Smooth muscle cell (in vitro differentiated cells): ENCODE measurements at regions not wholly inside any gene's neighbourhood (a gene's known extent, or its start where the extent isn't known, plus 50 kb on each side); places are given as distances from the start of the nearest gene placed in this dataset.

ENCODE experiments used
- DNase-seq: peaks from one replicate; lab custom pipeline; 2025; ENCODE audit not compliant: unreplicated experiment; lab: John Stamatoyannopoulos, UW
- H2AFZ ChIP-seq: fragments of 200-600 bp; sonication (generic); 2 replicates; pipeline ENCODE4 v1.6.0; 2016; ENCODE audit warnings: antibody characterized with exemption, low read depth, mild to moderate bottlenecking
- H3F3A ChIP-seq: fragments of 200-600 bp; sonication (generic); 2 replicates; pipeline ENCODE4 v1.6.0; 2017; ENCODE audit warnings: antibody characterized with exemption, low read depth
- H3K27ac ChIP-seq: fragments of 200-600 bp; sonication (generic); 2 replicates; pipeline ENCODE4 v1.5.1; 2016; ENCODE audit warnings: low read depth, mild to moderate bottlenecking
- H3K27me3 ChIP-seq: fragments of 200-600 bp; sonication (generic); 2 replicates; pipeline ENCODE4 v1.6.1; 2016; ENCODE audit warnings: low read depth, mild to moderate bottlenecking
- H3K36me3 ChIP-seq: fragments of 200-600 bp; sonication (generic); 2 replicates; pipeline ENCODE4 v1.5.1; 2016; ENCODE audit warnings: low read depth
- H3K4me1 ChIP-seq: fragments of 200-600 bp; sonication (generic); 2 replicates; pipeline ENCODE4 v1.5.1; 2016; ENCODE audit warnings: low read depth
- H3K4me2 ChIP-seq: fragments of 200-600 bp; sonication (generic); 2 replicates; pipeline ENCODE4 v1.6.0; 2016; ENCODE audit warnings: mild to moderate bottlenecking
- H3K4me3 ChIP-seq: fragments of 200-600 bp; sonication (generic); 2 replicates; pipeline ENCODE4 v1.5.1; 2016; ENCODE audit warnings: mild to moderate bottlenecking
- H3K79me2 ChIP-seq: fragments of 200-600 bp; sonication (generic); 2 replicates; pipeline ENCODE4 v1.6.0; 2016; ENCODE audit warnings: low read depth, mild to moderate bottlenecking
- H3K9ac ChIP-seq: fragments of 200-600 bp; sonication (generic); 2 replicates; pipeline ENCODE4 v1.6.0; 2016; ENCODE audit warnings: low read depth
- H3K9me3 ChIP-seq: fragments of 200-600 bp; sonication (generic); replicated peaks from 2 replicates; pipeline ENCODE4 v1.5.1; 2016; ENCODE audit warnings: low read depth
- H4K20me1 ChIP-seq: fragments of 200-600 bp; sonication (generic); 2 replicates; pipeline ENCODE4 v1.6.0; 2016; ENCODE audit warnings: low read depth
- CTCF ChIP-seq: fragments of 200-600 bp; sonication (generic); IDR thresholded peaks from 2 replicates; pipeline ENCODE4 v1.5.1; 2017; ENCODE audit warnings: borderline replicate concordance, mild to moderate bottlenecking, antibody characterized with exemption; ENCODE audit not compliant: insufficient read depth, poor library complexity, severe bottlenecking
- WGBS: methylation state at CpG from one replicate; pipeline ENCODE4 v1.1.7; 2016; ENCODE audit warnings: low lambda C conversion rate; 5-methylcytosine and 5-hydroxymethylcytosine counted together

DNA sequence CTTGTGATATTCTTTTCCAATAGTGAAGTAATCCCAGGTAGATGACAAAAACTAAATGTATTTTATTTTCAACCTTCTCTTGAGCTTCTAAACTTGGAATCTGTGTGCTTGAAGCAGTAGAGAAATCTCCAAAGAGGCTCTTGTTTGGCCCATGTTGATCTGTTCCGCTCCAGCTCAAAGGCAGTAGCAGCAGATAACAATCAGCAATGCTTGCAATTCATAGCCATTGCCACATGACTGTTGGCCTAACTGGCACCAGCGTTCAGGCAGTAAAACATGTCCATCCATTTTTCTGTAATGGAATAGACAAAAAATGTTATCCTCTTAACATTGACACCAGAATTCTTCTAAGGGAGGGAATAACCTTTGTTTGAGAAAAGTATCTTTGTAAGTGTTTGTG lies 270.7 kb upstream of the MSX2 start:
- DNase-seq, result no peak
- Histone ChIP-seq H3K9me3 (peaks cover 6% of the 10 kb centered on the region), H3K27me3 (no peaks in the 10 kb centered on the region), H3K4me1 (peaks cover 5% of the 10 kb centered on the region), H3K9ac (no peak overlapping the region), H3K4me3 (no peak overlapping the region), H2AFZ (no peak overlapping the region), H3F3A (no peaks in the 10 kb centered on the region), H3K36me3 (no peaks in the 10 kb centered on the region), H4K20me1 (no peaks in the 10 kb centered on the region), H3K79me2 (no peaks in the 10 kb centered on the region), H3K4me2 (no peak overlapping the region), H3K27ac (no peak overlapping the region)
- WGBS, result 59% methylated on average over 2 of the region's 2 CpGs
- no peak for TF ChIP-seq CTCF

DNA sequence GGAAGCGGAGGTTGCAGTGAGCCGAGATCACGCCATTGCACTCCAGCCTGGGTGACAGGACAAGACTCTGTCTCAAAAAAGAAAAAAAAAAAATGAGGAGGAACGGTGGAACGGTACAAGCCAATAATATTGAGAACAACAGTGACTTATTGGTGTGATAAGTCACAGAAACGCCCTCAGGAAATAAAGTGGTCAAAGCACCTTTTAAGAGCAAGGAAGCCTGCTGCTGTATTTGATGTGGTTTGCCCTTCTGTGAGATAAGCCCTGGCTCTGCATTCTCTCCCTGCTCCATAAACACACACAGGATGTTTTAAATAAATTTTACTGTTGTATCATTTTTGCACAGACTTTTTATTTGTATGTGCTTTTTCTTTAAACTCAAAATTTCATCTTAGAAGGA lies 269.9 kb upstream of the MSX2 start:
- WGBS, result 44% methylated on average over 6 of the region's 6 CpGs
- DNase-seq, result no peak
- no peak for TF ChIP-seq CTCF

DNA sequence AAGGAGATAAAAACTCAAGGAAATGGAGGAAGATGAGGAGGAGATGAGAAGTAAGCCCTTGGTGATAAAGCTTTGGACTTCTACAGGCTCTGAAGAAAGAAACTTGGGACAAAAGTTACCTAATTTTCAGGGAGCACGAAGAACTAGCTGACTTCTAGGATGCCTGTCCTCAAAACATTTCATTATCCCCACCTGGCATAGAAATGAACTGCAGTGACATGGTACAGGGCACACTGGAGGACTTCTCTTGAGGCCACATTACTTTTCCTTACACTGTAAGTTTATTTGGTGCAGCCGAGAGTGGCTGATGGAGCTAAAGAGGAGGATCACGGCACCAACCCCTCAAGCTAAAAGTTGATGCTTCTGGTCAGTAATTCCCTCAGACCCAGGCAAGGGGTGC lies 269.5 kb upstream of the MSX2 start:
- H3K27ac ChIP-seq, result no peak overlapping the region
- DNase-seq, result no peak
- H3K4me2 ChIP-seq, result peak overlapping the region; percentile 39
- no peak overlapping the region for H3K9ac ChIP-seq
- WGBS, result 73% methylated on average over 3 of the region's 3 CpGs
- H2AFZ ChIP-seq, result no peak overlapping the region
- no peaks in the 10 kb centered on the region for H3K79me2 ChIP-seq
- no peaks in the 10 kb centered on the region for H3F3A ChIP-seq
- H3K36me3 ChIP-seq, result no peaks in the 10 kb centered on the region
- H3K4me1 ChIP-seq, result peaks cover under 1% of the 10 kb centered on the region
- no peak for TF ChIP-seq CTCF
- H3K4me3 ChIP-seq, result no peak overlapping the region
- no peaks in the 10 kb centered on the region for H3K27me3 ChIP-seq
- H3K9me3 ChIP-seq, result peaks cover 6% of the 10 kb centered on the region
- no peaks in the 10 kb centered on the region for H4K20me1 ChIP-seq

More for the DNA sequence above, 269.9 kb upstream of the MSX2 start:
- Histone ChIP-seq H4K20me1 (no peaks in the 10 kb centered on the region), H3K27ac (no peak overlapping the region), H3K9me3 (peaks cover 6% of the 10 kb centered on the region), H3F3A (no peaks in the 10 kb centered on the region), H3K27me3 (no peaks in the 10 kb centered on the region), H2AFZ (no peak overlapping the region), H3K4me1 (no peaks in the 10 kb centered on the region), H3K79me2 (no peaks in the 10 kb centered on the region), H3K4me3 (no peak overlapping the region), H3K9ac (no peak overlapping the region), H3K4me2 (peak overlapping the region; percentile 39), H3K36me3 (no peaks in the 10 kb centered on the region)

DNA sequence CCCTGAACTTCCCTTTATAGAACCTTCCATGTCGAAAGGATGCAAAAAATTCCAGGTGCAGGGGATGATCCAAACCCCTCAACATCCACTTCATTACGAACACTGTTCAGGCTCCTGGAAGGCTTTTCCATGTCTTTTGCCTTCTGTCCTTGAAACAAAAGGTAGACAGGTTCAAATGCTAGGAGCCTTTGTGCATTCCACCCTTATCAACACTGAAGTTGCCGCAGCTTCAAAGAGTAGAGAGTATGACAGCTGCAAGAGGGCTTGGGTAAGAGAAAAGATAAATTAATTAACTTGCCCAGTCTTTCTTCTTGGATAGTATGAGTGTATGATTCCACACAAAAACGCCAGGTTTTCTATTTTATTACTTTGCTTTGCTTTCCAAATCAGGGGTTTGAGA lies 269.1 kb upstream of the MSX2 start:
- no peak overlapping the region for H3K4me2 ChIP-seq
- DNase-seq, result no peak
- no peak overlapping the region for H3K9ac ChIP-seq

More for the DNA sequence above, 269.1 kb upstream of the MSX2 start:
- Histone ChIP-seq H3K36me3 (no peaks in the 10 kb centered on the region), H4K20me1 (no peaks in the 10 kb centered on the region), H3K4me1 (peaks cover 4% of the 10 kb centered on the region), H3K4me3 (no peak overlapping the region), H3K9me3 (peaks cover 3% of the 10 kb centered on the region), H3K27ac (no peak overlapping the region), H2AFZ (no peak overlapping the region), H3F3A (no peaks in the 10 kb centered on the region), H3K79me2 (no peaks in the 10 kb centered on the region), H3K27me3 (no peaks in the 10 kb centered on the region)
- WGBS, result 60% methylated on average over 4 of the region's 4 CpGs
- TF ChIP-seq CTCF, result no peak
